Coronary artery (tissue), 2 donors: ENCODE measurements at regions not wholly inside any gene's neighbourhood (a gene's known extent, or its start where the extent isn't known, plus 50 kb on each side); places are given as distances from the start of the nearest gene placed in this dataset.

ENCODE experiments used
- DNase-seq: peaks from one replicate; pipeline ENCODE4 v3.0.0-alpha.2; 2017; ENCODE audit warnings: low spot score
- H3K27ac ChIP-seq, 2 donors: fragments of 200-600 bp; sonication (generic); one replicate each; pipeline ENCODE4 v1.5.1; 2016 to 2019
- H3K4me3 ChIP-seq: fragments of 200-600 bp; sonication (generic); 2 replicates; pipeline ENCODE4 v1.5.1; 2016; ENCODE audit warnings: mild to moderate bottlenecking, moderate library complexity
- TF ChIP-seq, protein P1 (sequence below): fragments of 200-600 bp; sonication (generic); IDR thresholded peaks from one replicate; pipeline ENCODE4 v1.5.1; 2019; ENCODE audit warnings: antibody characterized with exemption

DNA sequence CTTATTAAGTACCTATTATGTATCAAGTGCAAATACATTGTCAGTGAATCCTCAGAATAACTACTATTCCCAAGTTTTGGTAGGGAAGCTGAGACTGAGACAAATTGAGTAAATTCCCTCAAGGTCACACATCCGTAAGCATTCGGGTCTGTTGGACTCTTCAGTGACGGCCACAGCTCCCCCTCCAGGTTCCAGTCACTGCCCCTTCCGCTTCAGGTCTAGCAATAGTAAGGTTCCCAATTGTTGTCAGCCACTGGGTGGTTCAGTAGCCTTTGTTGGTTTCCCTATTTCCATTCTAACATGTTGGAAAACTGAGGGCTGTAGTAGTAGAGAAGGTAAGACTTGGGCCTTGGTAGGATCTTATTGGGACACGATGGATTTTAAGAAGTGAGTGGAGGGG is 54.9 kb upstream of the TNRC6B start:
- H3K4me3 ChIP-seq = no peak overlapping the region
- peak overlapping the region in 1 of 2 donors; percentile 18 for H3K27ac ChIP-seq
- DNase-seq = no peak
- TF ChIP-seq, protein P1, sequence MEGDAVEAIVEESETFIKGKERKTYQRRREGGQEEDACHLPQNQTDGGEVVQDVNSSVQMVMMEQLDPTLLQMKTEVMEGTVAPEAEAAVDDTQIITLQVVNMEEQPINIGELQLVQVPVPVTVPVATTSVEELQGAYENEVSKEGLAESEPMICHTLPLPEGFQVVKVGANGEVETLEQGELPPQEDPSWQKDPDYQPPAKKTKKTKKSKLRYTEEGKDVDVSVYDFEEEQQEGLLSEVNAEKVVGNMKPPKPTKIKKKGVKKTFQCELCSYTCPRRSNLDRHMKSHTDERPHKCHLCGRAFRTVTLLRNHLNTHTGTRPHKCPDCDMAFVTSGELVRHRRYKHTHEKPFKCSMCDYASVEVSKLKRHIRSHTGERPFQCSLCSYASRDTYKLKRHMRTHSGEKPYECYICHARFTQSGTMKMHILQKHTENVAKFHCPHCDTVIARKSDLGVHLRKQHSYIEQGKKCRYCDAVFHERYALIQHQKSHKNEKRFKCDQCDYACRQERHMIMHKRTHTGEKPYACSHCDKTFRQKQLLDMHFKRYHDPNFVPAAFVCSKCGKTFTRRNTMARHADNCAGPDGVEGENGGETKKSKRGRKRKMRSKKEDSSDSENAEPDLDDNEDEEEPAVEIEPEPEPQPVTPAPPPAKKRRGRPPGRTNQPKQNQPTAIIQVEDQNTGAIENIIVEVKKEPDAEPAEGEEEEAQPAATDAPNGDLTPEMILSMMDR = no peak

DNA sequence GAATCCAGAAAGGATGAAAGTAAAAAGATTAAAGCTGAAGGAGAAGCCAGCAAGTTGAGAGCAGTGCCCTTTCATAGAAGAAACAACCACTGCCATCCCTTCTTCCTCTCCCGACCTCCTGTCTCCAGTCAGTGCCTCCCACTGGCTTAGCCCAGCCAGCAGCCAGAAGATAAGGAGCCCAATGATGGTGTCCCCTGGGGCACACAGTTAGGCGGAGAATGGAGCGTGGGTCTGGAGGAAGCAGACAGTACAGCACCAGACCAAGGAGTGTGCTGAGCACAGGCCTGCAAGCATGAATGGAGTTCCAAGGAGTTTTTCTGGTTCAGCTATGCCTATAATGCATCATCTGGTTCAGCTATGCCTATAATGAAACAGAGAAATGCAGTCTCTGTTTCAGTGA is 54.3 kb upstream of the TNRC6B start:
- Histone ChIP-seq H3K4me3 (no peak overlapping the region), H3K27ac (peak overlapping the region in 1 of 2 donors; percentile 18)
- TF ChIP-seq, protein P1 = no peak
- no peak for DNase-seq
